OCI-LY3 (cell line): ENCODE measurements at regions not wholly inside any gene's neighbourhood (a gene's known extent, or its start where the extent isn't known, plus 50 kb on each side); places are given as distances from the start of the nearest gene placed in this dataset.

Source experiments
- H2AFZ ChIP-seq: fragments of 200-600, 300-600 bp; shearing (Covaris generic); 2 replicates; pipeline ENCODE4 v1.6.0; 2014; ENCODE audit warnings: antibody characterized with exemption, low read depth, low read length
- H3K27ac ChIP-seq: fragments of 200-600, 300-600 bp; sonication (generic); 2 replicates; pipeline ENCODE4 v1.5.1; 2014; ENCODE audit warnings: mild to moderate bottlenecking, low read length, moderate library complexity, mixed read lengths
- H3K27me3 ChIP-seq: fragments of 200-600, 300-600 bp; sonication (generic); 2 replicates; pipeline ENCODE4 v1.6.1; 2014; ENCODE audit warnings: low read depth, low read length, mixed read lengths
- H3K36me3 ChIP-seq: fragments of 200-600, 300-600 bp; sonication (generic); replicated peaks from 2 replicates; pipeline ENCODE3; 2014; ENCODE audit warnings: low read depth, low read length, mixed read lengths
- H3K4me1 ChIP-seq: fragments of 300-600, 200-600 bp; sonication (generic); 2 replicates; pipeline ENCODE4 v1.6.1; 2014; ENCODE audit warnings: low read length, mixed read lengths
- H3K4me2 ChIP-seq: fragments of 200-600, 300-600 bp; sonication (generic); 2 replicates; pipeline ENCODE4 v1.6.1; 2014; ENCODE audit warnings: low read length, mixed read lengths
- H3K4me3 ChIP-seq: fragments of 300-600, 200-600 bp; sonication (generic); 2 replicates; pipeline ENCODE4 v1.5.1; 2014; ENCODE audit warnings: antibody characterized with exemption, mild to moderate bottlenecking, low read length, moderate library complexity
- H3K79me2 ChIP-seq: fragments of 300-600, 200-600 bp; shearing (Covaris generic); 2 replicates; pipeline ENCODE4 v1.6.1; 2014; ENCODE audit warnings: mild to moderate bottlenecking, low read length, mixed read lengths
- H3K9ac ChIP-seq: fragments of 300-600, 200-600 bp; shearing (Covaris generic); 2 replicates; pipeline ENCODE4 v1.6.0; 2014; ENCODE audit warnings: mild to moderate bottlenecking, low read length, moderate library complexity
- H3K9me3 ChIP-seq: fragments of 200-600, 300-600 bp; shearing (Covaris generic); 2 replicates; pipeline ENCODE4 v1.6.1; 2014; ENCODE audit warnings: low read length, mixed read lengths; ENCODE audit not compliant: insufficient read depth
- H4K20me1 ChIP-seq: fragments of 200-600, 300-600 bp; sonication (generic); 2 replicates; pipeline ENCODE4 v1.6.1; 2016; ENCODE audit warnings: low read length, mixed read lengths; ENCODE audit not compliant: insufficient read depth
- EZH2phosphoT487 ChIP-seq: fragments of 200-600 bp; shearing (Covaris generic); IDR thresholded peaks from 2 replicates; pipeline ENCODE4 v1.6.1; 2018; ENCODE audit warnings: antibody characterized with exemption, mixed run types, low read depth
- TF ChIP-seq, protein P1 (sequence below): fragments of 200-600, 300-600 bp; sonication (generic); IDR thresholded peaks from 2 replicates; pipeline ENCODE4 v1.5.1; 2014; ENCODE audit warnings: antibody characterized with exemption, low read length, low read depth

- no peaks in the 10 kb centered on the region for H3K9me3 ChIP-seq
- peaks cover 15% of the 10 kb centered on the region for H3K4me1 ChIP-seq
- H3K4me2 ChIP-seq, result no peak overlapping the region
- no peaks in the 10 kb centered on the region for H3K79me2 ChIP-seq
- no peak overlapping the region for H3K9ac ChIP-seq
- no peak overlapping the region for H3K4me3 ChIP-seq
- TF ChIP-seq, protein P1, sequence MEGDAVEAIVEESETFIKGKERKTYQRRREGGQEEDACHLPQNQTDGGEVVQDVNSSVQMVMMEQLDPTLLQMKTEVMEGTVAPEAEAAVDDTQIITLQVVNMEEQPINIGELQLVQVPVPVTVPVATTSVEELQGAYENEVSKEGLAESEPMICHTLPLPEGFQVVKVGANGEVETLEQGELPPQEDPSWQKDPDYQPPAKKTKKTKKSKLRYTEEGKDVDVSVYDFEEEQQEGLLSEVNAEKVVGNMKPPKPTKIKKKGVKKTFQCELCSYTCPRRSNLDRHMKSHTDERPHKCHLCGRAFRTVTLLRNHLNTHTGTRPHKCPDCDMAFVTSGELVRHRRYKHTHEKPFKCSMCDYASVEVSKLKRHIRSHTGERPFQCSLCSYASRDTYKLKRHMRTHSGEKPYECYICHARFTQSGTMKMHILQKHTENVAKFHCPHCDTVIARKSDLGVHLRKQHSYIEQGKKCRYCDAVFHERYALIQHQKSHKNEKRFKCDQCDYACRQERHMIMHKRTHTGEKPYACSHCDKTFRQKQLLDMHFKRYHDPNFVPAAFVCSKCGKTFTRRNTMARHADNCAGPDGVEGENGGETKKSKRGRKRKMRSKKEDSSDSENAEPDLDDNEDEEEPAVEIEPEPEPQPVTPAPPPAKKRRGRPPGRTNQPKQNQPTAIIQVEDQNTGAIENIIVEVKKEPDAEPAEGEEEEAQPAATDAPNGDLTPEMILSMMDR, result no peak
- TF ChIP-seq EZH2phosphoT487, result no peak
- no peak overlapping the region for H2AFZ ChIP-seq
- no peaks in the 10 kb centered on the region for H3K36me3 ChIP-seq
- no peaks in the 10 kb centered on the region for H3K27me3 ChIP-seq
- no peaks in the 10 kb centered on the region for H4K20me1 ChIP-seq
- H3K27ac ChIP-seq, result no peak overlapping the region
These were observed 387.0 kb downstream of the TLR4 start for GRCh38 chr9:118091226-118091625.

DNA sequence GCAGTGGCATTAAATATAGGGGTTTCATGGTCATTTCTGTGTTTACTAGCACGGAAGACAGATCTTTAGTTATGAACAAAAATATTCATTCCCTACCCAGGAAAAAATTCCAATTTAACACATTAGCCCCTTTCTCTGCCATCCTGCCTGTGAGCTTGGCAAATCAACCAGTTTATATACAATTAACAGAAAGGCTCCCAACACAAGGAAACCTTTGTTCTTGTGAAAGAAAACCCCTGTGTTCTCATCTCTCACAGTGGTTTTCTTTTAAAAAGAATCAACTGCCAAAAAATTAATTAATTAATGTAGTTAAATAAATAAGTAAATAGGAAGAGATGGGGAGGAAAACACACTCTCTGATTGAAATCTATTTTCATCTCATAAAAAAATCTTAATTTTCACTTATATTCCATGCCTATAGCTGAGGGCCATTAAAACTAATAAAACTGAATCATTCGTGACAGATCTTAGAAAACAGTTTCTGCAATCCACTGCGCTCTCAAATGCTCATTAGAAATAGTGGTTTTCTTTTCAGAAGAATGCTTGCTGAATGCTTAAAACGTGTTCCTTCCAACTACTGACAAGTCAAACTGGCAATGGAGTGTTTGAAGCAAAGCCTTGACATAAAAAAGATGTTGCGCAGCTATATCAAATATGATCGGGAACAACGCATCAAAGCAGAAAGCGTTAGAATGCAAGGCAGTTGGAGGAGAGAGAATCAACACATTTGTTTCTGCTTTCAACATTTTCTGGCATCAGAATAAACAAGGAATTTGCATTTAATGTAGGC is 387.7 kb downstream of the TLR4 start:
- H3K79me2 ChIP-seq, result no peaks in the 10 kb centered on the region
- no peaks in the 10 kb centered on the region for H3K36me3 ChIP-seq
- H4K20me1 ChIP-seq, result no peaks in the 10 kb centered on the region
- no peak overlapping the region for H3K9ac ChIP-seq
- H3K9me3 ChIP-seq, result no peaks in the 10 kb centered on the region
- H3K27me3 ChIP-seq, result no peaks in the 10 kb centered on the region
- H3K4me2 ChIP-seq, result no peak overlapping the region
- TF ChIP-seq, protein P1, result no peak
- TF ChIP-seq EZH2phosphoT487, result no peak
- H3K4me3 ChIP-seq, result no peak overlapping the region
- H3K27ac ChIP-seq, result no peak overlapping the region
- peaks cover 15% of the 10 kb centered on the region for H3K4me1 ChIP-seq
- H2AFZ ChIP-seq, result no peak overlapping the region

DNA sequence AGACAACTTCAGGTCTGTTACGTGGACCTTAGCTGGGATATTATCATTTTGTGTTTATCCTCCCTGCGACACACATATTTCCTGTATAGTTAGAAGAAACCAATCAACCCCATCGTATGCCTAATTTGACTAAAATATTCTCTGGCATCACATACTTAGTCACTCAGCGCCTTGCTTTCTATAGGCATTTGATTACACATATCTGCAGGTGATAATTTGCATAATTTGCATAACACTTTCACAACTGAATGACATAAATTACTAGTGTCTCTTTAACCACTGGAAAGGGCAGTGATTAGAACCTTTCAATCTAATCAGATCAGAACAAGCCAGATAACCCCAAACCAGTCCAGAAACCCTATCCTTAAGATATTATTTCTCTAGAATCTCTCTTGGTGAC is 390.2 kb downstream of the TLR4 start:
- Histone ChIP-seq H2AFZ (no peak overlapping the region), H3K4me3 (no peak overlapping the region), H3K9me3 (no peaks in the 10 kb centered on the region), H3K9ac (no peak overlapping the region), H3K4me2 (peak overlapping the region; percentile 17; the same call in 1 of the 2 replicates), H4K20me1 (no peaks in the 10 kb centered on the region), H3K27me3 (no peaks in the 10 kb centered on the region), H3K27ac (no peak overlapping the region), H3K79me2 (no peaks in the 10 kb centered on the region), H3K36me3 (no peaks in the 10 kb centered on the region), H3K4me1 (peaks cover 6% of the 10 kb centered on the region; the same call in 1 of the 2 replicates)
- TF ChIP-seq EZH2phosphoT487, result no peak
- TF ChIP-seq, protein P1, result no peak

- Histone ChIP-seq H3K9me3 (no peaks in the 10 kb centered on the region), H3K4me2 (no peak overlapping the region), H3K27ac (no peak overlapping the region), H3K27me3 (no peaks in the 10 kb centered on the region), H3K79me2 (no peaks in the 10 kb centered on the region), H2AFZ (no peak overlapping the region), H3K4me1 (no peaks in the 10 kb centered on the region), H3K4me3 (no peak overlapping the region), H3K36me3 (no peaks in the 10 kb centered on the region), H3K9ac (no peak overlapping the region), H4K20me1 (no peaks in the 10 kb centered on the region)
- TF ChIP-seq, protein P1, result no peak
- TF ChIP-seq EZH2phosphoT487, result no peak
These were observed 396.6 kb downstream of the TLR4 start for GRCh38 chr9:118100529-118101419.
